ENCODE measurements at regions not wholly inside any gene's neighbourhood (a gene's known extent, or its start where the extent isn't known, plus 50 kb on each side); places are given as distances from the start of the nearest gene placed in this dataset.

- Histone ChIP-seq H3K4me1 (ENCODE audit: insufficient read depth, low read length, poor library complexity, severe bottlenecking) (peaks cover 16% of the 10 kb centered on the region), H4K20me1 (ENCODE audit: insufficient read depth, low read length) (no peaks in the 10 kb centered on the region), H3K9me3 (ENCODE audit: low read length) (no peaks in the 10 kb centered on the region), H3K27ac (ENCODE audit: low read depth, low read length, poor library complexity, severe bottlenecking) (no peak overlapping the region), H3K9me2 (ENCODE audit: insufficient read depth, low read length) (no peaks in the 10 kb centered on the region), H3K79me2 (ENCODE audit: insufficient read depth, low read depth, low read length) (no peaks in the 10 kb centered on the region), H3K4me2 (ENCODE audit: low read length) (no peak overlapping the region), H2AFZ (ENCODE audit: low read length) (no peak overlapping the region), H3K4me3 (ENCODE audit: low read depth, low read length, poor library complexity, severe bottlenecking) (no peak overlapping the region), H3K36me3 (ENCODE audit: insufficient read depth, low read length) (no peaks in the 10 kb centered on the region)
- intact Hi-C loops (cut with micrococcal nuclease; ENCODE audit: unreplicated experiment) = no loop called here
- BruUV-seq (replicated peaks) = no TSS peak
- TF ChIP-seq EZH2phosphoT487 (IDR thresholded peaks at IDR 0.05; ENCODE audit: borderline replicate concordance, low read depth, low read length) (no peak), CTCF (conservative IDR thresholded peaks at IDR 0.05; ENCODE audit: low read length) (no peak)
- POLR2A ChIA-PET = no interaction called here
- no peak for DNase-seq (ENCODE audit: low spot score)
- CTCF ChIA-PET (ENCODE audit: unreplicated experiment) = no interaction called here
Measured at GRCh38 chr9:99624499-99625233, 197.0 kb upstream of the NR4A3 start.

DNA sequence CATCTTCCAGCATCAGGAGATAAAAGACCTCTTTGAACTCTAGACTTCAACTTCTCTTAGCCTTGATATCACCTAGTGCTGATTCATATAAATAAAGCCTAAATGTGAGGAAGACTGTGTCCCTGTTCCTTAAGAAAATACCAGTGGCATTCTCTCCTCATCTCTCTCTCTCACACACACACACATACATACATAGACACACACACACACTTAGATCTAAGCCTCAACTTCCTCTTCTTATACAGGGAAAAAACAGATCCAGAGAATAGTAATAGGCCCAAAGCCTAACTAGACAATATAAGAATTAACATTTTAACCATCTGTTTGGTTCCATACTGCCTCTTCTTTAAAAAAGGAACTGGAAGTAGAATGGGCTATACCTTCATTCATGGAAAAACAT, 195.3 kb upstream of the NR4A3 start:
- CTCF ChIA-PET (ENCODE audit: unreplicated experiment) = no interaction called here
- H3K4me3 ChIP-seq (ENCODE audit: low read depth, low read length, poor library complexity, severe bottlenecking) = no peak overlapping the region
- BruUV-seq (replicated peaks) = no TSS peak
- H2AFZ ChIP-seq (ENCODE audit: low read length) = no peak overlapping the region
- H3K9me3 ChIP-seq (ENCODE audit: low read length) = no peaks in the 10 kb centered on the region
- intact Hi-C loops (cut with micrococcal nuclease; ENCODE audit: unreplicated experiment) = no loop called here
- H3K9me2 ChIP-seq (ENCODE audit: insufficient read depth, low read length) = no peaks in the 10 kb centered on the region
- H3K4me2 ChIP-seq (ENCODE audit: low read length) = no peak overlapping the region
- DNase-seq (ENCODE audit: low spot score) = no peak
- TF ChIP-seq EZH2phosphoT487 (IDR thresholded peaks at IDR 0.05; ENCODE audit: borderline replicate concordance, low read depth, low read length) (no peak), CTCF (conservative IDR thresholded peaks at IDR 0.05; ENCODE audit: low read length) (no peak)
- H4K20me1 ChIP-seq (ENCODE audit: insufficient read depth, low read length) = no peaks in the 10 kb centered on the region
- H3K79me2 ChIP-seq (ENCODE audit: insufficient read depth, low read depth, low read length) = no peaks in the 10 kb centered on the region
- no peak overlapping the region for H3K27ac ChIP-seq (ENCODE audit: low read depth, low read length, poor library complexity, severe bottlenecking)
- peaks cover 16% of the 10 kb centered on the region for H3K4me1 ChIP-seq (ENCODE audit: insufficient read depth, low read length, poor library complexity, severe bottlenecking)
- H3K36me3 ChIP-seq (ENCODE audit: insufficient read depth, low read length) = no peaks in the 10 kb centered on the region
- POLR2A ChIA-PET = interaction anchor here (0.7 kb wide), 1 partner anchor 97 kb away, joined by 3 read pairs; no protein-coding TSS in a partner anchor

DNA sequence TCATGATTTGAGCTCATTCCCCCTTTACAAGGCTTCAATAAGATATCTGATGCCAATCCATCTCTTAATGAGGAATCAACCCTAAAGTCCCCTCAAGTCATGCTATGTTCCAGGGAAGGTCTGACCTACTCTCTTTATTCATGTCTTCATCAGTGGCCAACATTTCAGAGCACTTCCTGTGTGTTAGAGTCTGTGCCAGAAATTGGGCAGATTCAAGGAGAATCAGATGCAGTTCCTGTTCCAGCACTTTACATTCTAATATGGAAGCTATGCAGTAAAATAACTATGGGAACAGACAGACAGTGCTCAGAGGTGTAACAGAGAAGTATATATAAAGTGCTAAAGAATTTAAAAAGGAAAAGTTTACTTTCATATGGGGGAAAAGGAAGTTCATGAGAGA, 193.4 kb upstream of the NR4A3 start:
- Histone ChIP-seq H4K20me1 (ENCODE audit: insufficient read depth, low read length) (no peaks in the 10 kb centered on the region), H3K4me1 (ENCODE audit: insufficient read depth, low read length, poor library complexity, severe bottlenecking) (peaks cover 26% of the 10 kb centered on the region), H3K79me2 (ENCODE audit: insufficient read depth, low read depth, low read length) (no peaks in the 10 kb centered on the region), H3K27ac (ENCODE audit: low read depth, low read length, poor library complexity, severe bottlenecking) (no peak overlapping the region), H3K9me3 (ENCODE audit: low read length) (no peaks in the 10 kb centered on the region), H2AFZ (ENCODE audit: low read length) (peak overlapping the region; percentile 90), H3K36me3 (ENCODE audit: insufficient read depth, low read length) (no peaks in the 10 kb centered on the region), H3K9me2 (ENCODE audit: insufficient read depth, low read length) (no peaks in the 10 kb centered on the region), H3K4me3 (ENCODE audit: low read depth, low read length, poor library complexity, severe bottlenecking) (peak overlapping the region; percentile 6), H3K4me2 (ENCODE audit: low read length) (peak overlapping the region; percentile 38)
- TF ChIP-seq EZH2phosphoT487 (IDR thresholded peaks at IDR 0.05; ENCODE audit: borderline replicate concordance, low read depth, low read length) (no peak), CTCF (conservative IDR thresholded peaks at IDR 0.05; ENCODE audit: low read length) (no peak)
- CTCF ChIA-PET (ENCODE audit: unreplicated experiment) = no interaction called here
- no peak for DNase-seq (ENCODE audit: low spot score)
- intact Hi-C loops (cut with micrococcal nuclease; ENCODE audit: unreplicated experiment) = no loop called here
- POLR2A ChIA-PET = interaction anchor here (0.5 to 1.1 kb wide), 2 partner anchors 10 to 52 kb away, joined by 3 to 5 read pairs; no protein-coding TSS in a partner anchor
- no TSS peak for BruUV-seq (replicated peaks)
